HepG2 (cell line): ENCODE measurements at regions not wholly inside any gene's neighbourhood (a gene's known extent, or its start where the extent isn't known, plus 50 kb on each side); places are given as distances from the start of the nearest gene placed in this dataset.

Source experiments
- ATAC-seq: fragments of 200-7000 bp; cut with Tn5 transposase; 3 replicates; pipeline ENCODE4 v1.9.1; 2020; ENCODE audit warnings: mild to moderate bottlenecking, moderate library complexity
- BruUV-seq: library from RNA; stranded (reverse); fragments of 400-500 nt; replicated peaks from 2 replicates; lab custom pipeline; 2021; lab: Mats Ljungman, UMichigan
- CTCF ChIA-PET: fragments of 300-600 bp; formaldehyde crosslinking; extraction: SDS; loops from one replicate; lab custom pipeline; 2021; ENCODE audit warnings: low total read pairs, inconsistent platforms, low intra/inter-chr PET ratio; lab: Yijun Ruan, JAX
- POLR2A ChIA-PET: fragments of 350-600 bp; sonication (Branson Sonifier 250); formaldehyde crosslinking; loops from one replicate; lab custom pipeline; 2020; ENCODE audit warnings: antibody characterized with exemption, inconsistent platforms; lab: Yijun Ruan, JAX
- DNase-seq: peaks from one replicate; pipeline ENCODE4 v3.0.0-alpha.2; 2015; ENCODE audit warnings: low spot score
- FAIRE-seq: peaks from 3 replicates; lab custom pipeline; 2011; peaks lifted over from hg19 to GRCh38; lab: Jason Lieb, UNC
- H2AFZ ChIP-seq: one replicate; pipeline ENCODE4 v1.6.1; 2011; ENCODE audit warnings: low read length, inconsistent platforms
- H3K27ac ChIP-seq: fragments of 300-600 bp; 3 replicates; pipeline ENCODE4 v1.8.0; 2011; ENCODE audit warnings: mixed run types, mild to moderate bottlenecking, mixed read lengths, low read length, inconsistent platforms; ENCODE audit not compliant: insufficient read depth; ENCODE audit errors: extremely low read length
- H3K27me3 ChIP-seq, 2 experiments: fragments of 200-600 bp in 1 of 2; 2 replicates in 1 of 2; 3 replicates in 1 of 2; pipeline versions ENCODE4 v1.6.0 to v1.8.0; 2011; ENCODE audit warnings: low read length in 2 of 2, mild to moderate bottlenecking in 2 of 2, moderate library complexity in 2 of 2, inconsistent platforms in 1 of 2; ENCODE audit not compliant: insufficient read depth in 2 of 2, control insufficient read depth in 1 of 2
- H3K36me3 ChIP-seq, 2 experiments: fragments of 200-600 bp in 1 of 2; replicated peaks in 1 of 2; 2 replicates in 1 of 2; 3 replicates in 1 of 2; pipeline versions ENCODE4 v1.5.1 to v1.8.0; 2011; ENCODE audit warnings: low read length in 2 of 2, inconsistent platforms in 1 of 2; ENCODE audit not compliant: insufficient read depth in 2 of 2, control insufficient read depth in 1 of 2
- H3K4me1 ChIP-seq: 2 replicates; pipeline ENCODE4 v1.5.1; 2012; ENCODE audit warnings: low read length, inconsistent platforms; ENCODE audit not compliant: insufficient read depth
- H3K4me2 ChIP-seq: 2 replicates; pipeline ENCODE4 v1.6.0; 2011; ENCODE audit warnings: low read depth, low read length, inconsistent platforms
- H3K4me3 ChIP-seq, 3 experiments: fragments of 200-600 bp in 1 of 3; sonication (generic), shearing (Covaris generic) in 1 of 3; replicated peaks in 1 of 3; 2 replicates each; pipeline ENCODE4 v1.5.1; 2011 to 2016; ENCODE audit warnings: low read length in 3 of 3, inconsistent platforms in 2 of 3, low read depth in 2 of 3, mild to moderate bottlenecking in 2 of 3, control low read depth in 1 of 3, mixed read lengths in 1 of 3; ENCODE audit not compliant: insufficient read depth in 1 of 3
- H3K79me2 ChIP-seq: one replicate; pipeline ENCODE4 v1.6.1; 2011; ENCODE audit warnings: low read length, inconsistent platforms; ENCODE audit not compliant: insufficient read depth
- H3K9ac ChIP-seq: 2 replicates; pipeline ENCODE4 v1.6.0; 2011; ENCODE audit warnings: mild to moderate bottlenecking, low read depth, low read length, inconsistent platforms; ENCODE audit not compliant: insufficient read depth
- H3K9me3 ChIP-seq: 2 replicates; pipeline ENCODE4 v1.5.1; 2012; ENCODE audit warnings: mild to moderate bottlenecking, low read length
- H4K20me1 ChIP-seq: 2 replicates; pipeline ENCODE4 v1.6.0; 2011; ENCODE audit warnings: inconsistent platforms, mild to moderate bottlenecking, low read length, moderate library complexity; ENCODE audit not compliant: insufficient read depth
- PHF20 ChIP-seq: sonication (generic); formaldehyde crosslinking; IDR thresholded peaks from 2 replicates; pipeline ENCODE4 v1.5.0; 2020; ENCODE audit warnings: mild to moderate bottlenecking, missing genetic modification reagents
- POLR2A ChIP-seq, 2 experiments: IDR thresholded peaks; 2 replicates each; pipeline ENCODE4 v1.6.1; 2011; ENCODE audit warnings: low read depth in 2 of 2, low read length in 2 of 2, mild to moderate bottlenecking in 1 of 2, moderate library complexity in 1 of 2; ENCODE audit not compliant: insufficient read depth in 1 of 2
- TSC22D2 ChIP-seq: sonication (generic); formaldehyde crosslinking; IDR thresholded peaks from 2 replicates; pipeline ENCODE4 v1.5.1; 2020; ENCODE audit warnings: missing genetic modification reagents, mild to moderate bottlenecking, borderline replicate concordance
- ZBED4 ChIP-seq: sonication (generic); formaldehyde crosslinking; IDR thresholded peaks from 2 replicates; pipeline ENCODE4 v1.4.0; 2020; ENCODE audit warnings: missing genetic modification reagents, borderline replicate concordance
- ZNF232 ChIP-seq: sonication (generic); formaldehyde crosslinking; IDR thresholded peaks from 2 replicates; pipeline ENCODE4 v1.4.0; 2020; ENCODE audit warnings: missing genetic modification reagents, borderline replicate concordance
- ZNF30 ChIP-seq: sonication (generic); formaldehyde crosslinking; IDR thresholded peaks from 2 replicates; pipeline ENCODE4 v1.5.0; 2020; ENCODE audit warnings: mild to moderate bottlenecking, missing genetic modification reagents
- ZNF468 ChIP-seq: sonication (generic); formaldehyde crosslinking; IDR thresholded peaks from 2 replicates; pipeline ENCODE4 v1.8.0; 2022; ENCODE audit warnings: mild to moderate bottlenecking, moderate library complexity, missing genetic modification reagents
- ZNF501 ChIP-seq: sonication (generic); formaldehyde crosslinking; IDR thresholded peaks from 2 replicates; pipeline ENCODE4 v1.5.1; 2020; ENCODE audit warnings: mild to moderate bottlenecking, moderate library complexity, missing genetic modification reagents
- ZNF513 ChIP-seq: sonication (generic); formaldehyde crosslinking; conservative IDR thresholded peaks from 2 replicates; pipeline ENCODE4 v1.5.0; 2020; ENCODE audit warnings: missing genetic modification reagents
- ZNF530 ChIP-seq: sonication (generic); formaldehyde crosslinking; IDR thresholded peaks from 2 replicates; pipeline ENCODE4 v1.5.0; 2020; ENCODE audit warnings: low read depth, mild to moderate bottlenecking, missing genetic modification reagents
- ZNF790 ChIP-seq: sonication (generic); formaldehyde crosslinking; IDR thresholded peaks from 2 replicates; pipeline ENCODE4 v1.8.0; 2022; ENCODE audit warnings: missing genetic modification reagents, mild to moderate bottlenecking, borderline replicate concordance
- WGBS: methylation state at CpG from one replicate; pipeline ENCODE4 v1.1.6; 2017; ENCODE audit warnings: low lambda C conversion rate; 5-methylcytosine and 5-hydroxymethylcytosine counted together
- in situ Hi-C: cut with HindIII; loops from 2 replicates; pipeline ENCODE4 v1.10.0; 2017; ENCODE audit warnings: low pct_unique_long_range_greater_than_20kb; ENCODE audit not compliant: extremely low pct_ligation_motif_present
- intact Hi-C: fragments of 100-400 bp; cut with micrococcal nuclease; formaldehyde crosslinking; loops from one replicate; pipeline ENCODE4 v1.10.0; 2022; ENCODE audit not compliant: unreplicated experiment
- TF ChIP-seq, protein P1 (sequence below): sonication (generic); formaldehyde crosslinking; IDR thresholded peaks from 2 replicates; pipeline ENCODE4 v1.4.0; 2020; ENCODE audit warnings: missing genetic modification reagents, mild to moderate bottlenecking, borderline replicate concordance
- TF ChIP-seq, protein P2 (sequence below): sonication (generic); formaldehyde crosslinking; IDR thresholded peaks from 2 replicates; pipeline ENCODE4 v1.9.0; 2021; ENCODE audit warnings: missing genetic modification reagents, borderline replicate concordance

GRCh38 chr1:172760121-172760520, 101.2 kb downstream of the FASLG start (continued):
- TF ChIP-seq ZNF513 (no peak), ZNF790 (CRISPR knock-in tag) (no peak)

- ATAC-seq, result no peak
- no TSS peak for BruUV-seq
- H3K27ac ChIP-seq, result no peak overlapping the region
- H4K20me1 ChIP-seq, result no peaks in the 10 kb centered on the region
- H3K79me2 ChIP-seq, result no peaks in the 10 kb centered on the region
- WGBS, result 1% methylated on average over 3 of the region's 3 CpGs
- H3K9ac ChIP-seq, result no peak overlapping the region
- no peaks in the 10 kb centered on the region for H3K9me3 ChIP-seq
- in situ Hi-C loops (no loop called here), intact Hi-C loops (no loop called here)
- TF ChIP-seq POLR2A (IDR thresholded peaks at IDR 0.05; ENCODE audit: insufficient read depth in 1 of 2, low read depth in 2 of 2, low read length in 2 of 2) (no peak), ZNF30 (CRISPR knock-in tag) (no peak), ZNF501 (CRISPR knock-in tag) (no peak), ZNF232 (CRISPR knock-in tag) (no peak), TSC22D2 (no peak), ZNF468 (CRISPR knock-in tag) (no peak), PHF20 (CRISPR knock-in tag) (no peak), ZBED4 (no peak), ZNF530 (CRISPR knock-in tag) (no peak)
- TF ChIP-seq, protein P1, sequence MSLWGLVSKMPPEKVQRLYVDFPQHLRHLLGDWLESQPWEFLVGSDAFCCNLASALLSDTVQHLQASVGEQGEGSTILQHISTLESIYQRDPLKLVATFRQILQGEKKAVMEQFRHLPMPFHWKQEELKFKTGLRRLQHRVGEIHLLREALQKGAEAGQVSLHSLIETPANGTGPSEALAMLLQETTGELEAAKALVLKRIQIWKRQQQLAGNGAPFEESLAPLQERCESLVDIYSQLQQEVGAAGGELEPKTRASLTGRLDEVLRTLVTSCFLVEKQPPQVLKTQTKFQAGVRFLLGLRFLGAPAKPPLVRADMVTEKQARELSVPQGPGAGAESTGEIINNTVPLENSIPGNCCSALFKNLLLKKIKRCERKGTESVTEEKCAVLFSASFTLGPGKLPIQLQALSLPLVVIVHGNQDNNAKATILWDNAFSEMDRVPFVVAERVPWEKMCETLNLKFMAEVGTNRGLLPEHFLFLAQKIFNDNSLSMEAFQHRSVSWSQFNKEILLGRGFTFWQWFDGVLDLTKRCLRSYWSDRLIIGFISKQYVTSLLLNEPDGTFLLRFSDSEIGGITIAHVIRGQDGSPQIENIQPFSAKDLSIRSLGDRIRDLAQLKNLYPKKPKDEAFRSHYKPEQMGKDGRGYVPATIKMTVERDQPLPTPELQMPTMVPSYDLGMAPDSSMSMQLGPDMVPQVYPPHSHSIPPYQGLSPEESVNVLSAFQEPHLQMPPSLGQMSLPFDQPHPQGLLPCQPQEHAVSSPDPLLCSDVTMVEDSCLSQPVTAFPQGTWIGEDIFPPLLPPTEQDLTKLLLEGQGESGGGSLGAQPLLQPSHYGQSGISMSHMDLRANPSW (CRISPR knock-in tag), result no peak
- TF ChIP-seq, protein P2, sequence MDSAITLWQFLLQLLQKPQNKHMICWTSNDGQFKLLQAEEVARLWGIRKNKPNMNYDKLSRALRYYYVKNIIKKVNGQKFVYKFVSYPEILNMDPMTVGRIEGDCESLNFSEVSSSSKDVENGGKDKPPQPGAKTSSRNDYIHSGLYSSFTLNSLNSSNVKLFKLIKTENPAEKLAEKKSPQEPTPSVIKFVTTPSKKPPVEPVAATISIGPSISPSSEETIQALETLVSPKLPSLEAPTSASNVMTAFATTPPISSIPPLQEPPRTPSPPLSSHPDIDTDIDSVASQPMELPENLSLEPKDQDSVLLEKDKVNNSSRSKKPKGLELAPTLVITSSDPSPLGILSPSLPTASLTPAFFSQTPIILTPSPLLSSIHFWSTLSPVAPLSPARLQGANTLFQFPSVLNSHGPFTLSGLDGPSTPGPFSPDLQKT, result no peak
- POLR2A ChIA-PET, result no interaction called here
- no peak for FAIRE-seq
- CTCF ChIA-PET, result no interaction called here
- H3K27me3 ChIP-seq, result 0 out of 5 replicates have a peak, but pooled peaks cover 0 to 6% of the 10 kb centered on the region in 2 experiments
- no peak overlapping the region for H3K4me3 ChIP-seq
- no peaks in the 10 kb centered on the region for H3K4me1 ChIP-seq
- no peak for DNase-seq
- no peak overlapping the region for H2AFZ ChIP-seq
- H3K36me3 ChIP-seq, result no peaks in the 10 kb centered on the region
- H3K4me2 ChIP-seq, result no peak overlapping the region
These were observed 102.9 kb downstream of the FASLG start for GRCh38 chr1:172761581-172762486.
